OCI-LY1 (cell line): ENCODE measurements at regions not wholly inside any gene's neighbourhood (a gene's known extent, or its start where the extent isn't known, plus 50 kb on each side); places are given as distances from the start of the nearest gene placed in this dataset.

Source experiments
- H2AFZ ChIP-seq: fragments of 200-600 bp; sonication (generic), shearing (Covaris generic); 2 replicates; pipeline ENCODE4 v1.6.0; 2014; ENCODE audit warnings: antibody characterized with exemption, mild to moderate bottlenecking, low read length
- H3F3A ChIP-seq: fragments of 200-600 bp; sonication (generic), shearing (Covaris generic); 2 replicates; pipeline ENCODE4 v1.6.0; 2014; ENCODE audit warnings: mild to moderate bottlenecking, antibody characterized with exemption, low read length, moderate library complexity; ENCODE audit not compliant: insufficient read depth
- H3K27ac ChIP-seq: fragments of 200-600 bp; sonication (generic); 2 replicates; pipeline ENCODE4 v1.5.1; 2014; ENCODE audit warnings: low read length, mixed run types, mild to moderate bottlenecking, low read depth; ENCODE audit not compliant: poor library complexity, severe bottlenecking
- H3K27me3 ChIP-seq: fragments of 200-600 bp; sonication (generic); 2 replicates; pipeline ENCODE4 v1.6.0; 2014; ENCODE audit warnings: antibody characterized with exemption, mild to moderate bottlenecking, low read length, moderate library complexity; ENCODE audit not compliant: insufficient read depth
- H3K36me3 ChIP-seq: fragments of 200-600 bp; sonication (generic); 2 replicates; pipeline ENCODE4 v1.6.1; 2014; ENCODE audit warnings: mild to moderate bottlenecking, antibody characterized with exemption, low read length, moderate library complexity, mixed read lengths; ENCODE audit not compliant: insufficient read depth
- H3K4me1 ChIP-seq: fragments of 200-600 bp; sonication (generic); 2 replicates; pipeline ENCODE4 v1.5.1; 2014; ENCODE audit warnings: mild to moderate bottlenecking, low read length, moderate library complexity; ENCODE audit not compliant: insufficient read depth, severe bottlenecking
- H3K4me2 ChIP-seq: fragments of 200-600 bp; sonication (generic), shearing (Covaris generic); 2 replicates; pipeline ENCODE4 v1.6.1; 2014; ENCODE audit warnings: low read length
- H3K4me3 ChIP-seq: fragments of 200-600 bp; sonication (generic); 2 replicates; pipeline ENCODE4 v1.5.1; 2014; ENCODE audit warnings: low read length, low read depth, mild to moderate bottlenecking, mixed read lengths; ENCODE audit not compliant: poor library complexity, severe bottlenecking
- H3K79me2 ChIP-seq: fragments of 200-600 bp; shearing (Covaris generic); 2 replicates; pipeline ENCODE4 v1.6.1; 2016; ENCODE audit warnings: mixed run types, low read length, mixed read lengths; ENCODE audit not compliant: insufficient read depth
- H3K9ac ChIP-seq: fragments of 200-600 bp; sonication (generic), shearing (Covaris generic); 2 replicates; pipeline ENCODE4 v1.6.1; 2014; ENCODE audit warnings: mild to moderate bottlenecking, low read length, mixed read lengths
- H3K9me2 ChIP-seq: fragments of 200-600 bp; sonication (generic), shearing (Covaris generic); 2 replicates; pipeline ENCODE4 v1.6.1; 2014; ENCODE audit warnings: low read depth, mild to moderate bottlenecking, low read length, mixed read lengths
- H3K9me3 ChIP-seq: fragments of 200-600 bp; shearing (Covaris generic); 2 replicates; pipeline ENCODE4 v1.6.1; 2014; ENCODE audit warnings: low read length, mixed read lengths
- H4K20me1 ChIP-seq: fragments of 200-600 bp; sonication (generic), shearing (Covaris generic); 2 replicates; pipeline ENCODE4 v1.6.0; 2016; ENCODE audit warnings: mild to moderate bottlenecking, low read length; ENCODE audit not compliant: insufficient read depth
- CTCF ChIP-seq: fragments of 200-600 bp; sonication (generic), shearing (Covaris generic); IDR thresholded peaks from 2 replicates; pipeline ENCODE4 v1.5.1; 2017; ENCODE audit warnings: mild to moderate bottlenecking, antibody characterized with exemption, low read length, moderate library complexity, mixed read lengths
- EZH2 ChIP-seq: fragments of 200-600 bp; sonication (generic), shearing (Covaris generic); IDR thresholded peaks from 2 replicates; pipeline ENCODE4 v1.8.0; 2017; ENCODE audit warnings: borderline replicate concordance, mixed run types, mild to moderate bottlenecking, antibody characterized with exemption, low read length, moderate library complexity, mixed read lengths

GRCh38 chr16:18062713-18063112 lies 273.8 kb downstream of the NPIPA8 start:
- no peak for TF ChIP-seq CTCF
- TF ChIP-seq EZH2 = no peak
- Histone ChIP-seq H3K9ac (no peak overlapping the region), H3K27ac (no peak overlapping the region), H3K4me2 (no peak overlapping the region), H3K9me2 (no peaks in the 10 kb centered on the region), H3K4me1 (no peaks in the 10 kb centered on the region), H3K27me3 (no peaks in the 10 kb centered on the region), H3K36me3 (no peaks in the 10 kb centered on the region), H3K4me3 (no peak overlapping the region), H3F3A (no peaks in the 10 kb centered on the region), H4K20me1 (no peaks in the 10 kb centered on the region), H2AFZ (no peak overlapping the region), H3K9me3 (no peaks in the 10 kb centered on the region), H3K79me2 (no peaks in the 10 kb centered on the region)

- H3K27ac ChIP-seq = no peak overlapping the region
- no peaks in the 10 kb centered on the region for H4K20me1 ChIP-seq
- H3K9me3 ChIP-seq = no peaks in the 10 kb centered on the region
- H2AFZ ChIP-seq = no peak overlapping the region
- no peaks in the 10 kb centered on the region for H3K9me2 ChIP-seq
- no peak overlapping the region for H3K4me3 ChIP-seq
- no peak overlapping the region for H3K4me2 ChIP-seq
- H3K4me1 ChIP-seq = no peaks in the 10 kb centered on the region
- H3K27me3 ChIP-seq = no peaks in the 10 kb centered on the region
- no peaks in the 10 kb centered on the region for H3F3A ChIP-seq
- H3K79me2 ChIP-seq = no peaks in the 10 kb centered on the region
- H3K9ac ChIP-seq = no peak overlapping the region
- H3K36me3 ChIP-seq = no peaks in the 10 kb centered on the region
- TF ChIP-seq CTCF = no peak
- TF ChIP-seq EZH2 = no peak
Measured at GRCh38 chr16:18060351-18060750, 276.2 kb downstream of the NPIPA8 start.

GRCh38 chr16:18059577-18059976 lies 277.0 kb downstream of the NPIPA8 start:
- no peaks in the 10 kb centered on the region for H3K4me1 ChIP-seq
- no peaks in the 10 kb centered on the region for H3K9me2 ChIP-seq
- no peaks in the 10 kb centered on the region for H3K36me3 ChIP-seq
- no peaks in the 10 kb centered on the region for H3K9me3 ChIP-seq
- no peak overlapping the region for H2AFZ ChIP-seq
- no peaks in the 10 kb centered on the region for H3F3A ChIP-seq
- no peak overlapping the region for H3K9ac ChIP-seq
- H3K4me2 ChIP-seq = no peak overlapping the region
- no peaks in the 10 kb centered on the region for H3K27me3 ChIP-seq
- no peak for TF ChIP-seq EZH2
- no peak for TF ChIP-seq CTCF
- no peaks in the 10 kb centered on the region for H4K20me1 ChIP-seq
- no peak overlapping the region for H3K4me3 ChIP-seq
- H3K79me2 ChIP-seq = no peaks in the 10 kb centered on the region
- no peak overlapping the region for H3K27ac ChIP-seq
